GM18873 (cell line): ENCODE measurements at regions not wholly inside any gene's neighbourhood (a gene's known extent, or its start where the extent isn't known, plus 50 kb on each side); places are given as distances from the start of the nearest gene placed in this dataset.
"Not testable (repeated sequence)": the region's sequence is repeated elsewhere in the genome, so short reads cannot be mapped to it uniquely, and the experiment has no call there.

Experiments used
- ATAC-seq: cut with Tn5 transposase; IDR thresholded peaks from one replicate; pipeline ENCODE4 v1.9.1; 2021; ENCODE audit warnings: mild to moderate bottlenecking, moderate library complexity, moderate number of reproducible peaks; ENCODE audit not compliant: unreplicated experiment, low FRiP score

GRCh38 chr12:131440209-131441059 lies 270.5 kb upstream of the SFSWAP start:
- ATAC-seq = not testable (repeated sequence)

GRCh38 chr12:131441060-131441396 lies 269.9 kb upstream of the SFSWAP start:
- ATAC-seq = no peak

- no peak for ATAC-seq
These were observed 269.1 kb upstream of the SFSWAP start for GRCh38 chr12:131441638-131442336.

- ATAC-seq = no peak
These were observed 268.5 kb upstream of the SFSWAP start for GRCh38 chr12:131442337-131442918.

GRCh38 chr12:131443019-131444000 lies 267.6 kb upstream of the SFSWAP start:
- no peak for ATAC-seq

GRCh38 chr12:131444220-131445164 lies 266.4 kb upstream of the SFSWAP start:
- no peak for ATAC-seq

- no peak for ATAC-seq
These were observed 265.6 kb upstream of the SFSWAP start for GRCh38 chr12:131445184-131445774.

GRCh38 chr12:131445795-131446194 lies 265.1 kb upstream of the SFSWAP start:
- no peak for ATAC-seq

GRCh38 chr12:131447636-131448035 lies 263.3 kb upstream of the SFSWAP start:
- not testable (repeated sequence) for ATAC-seq

- no peak for ATAC-seq
These were observed 262.6 kb upstream of the SFSWAP start for GRCh38 chr12:131448254-131448795.

GRCh38 chr12:131449027-131449426 lies 261.9 kb upstream of the SFSWAP start:
- no peak for ATAC-seq

- no peak for ATAC-seq
These were observed 258.4 kb upstream of the SFSWAP start for GRCh38 chr12:131452444-131452860.

GRCh38 chr12:131454418-131455217 lies 256.3 kb upstream of the SFSWAP start:
- peak; percentile 87 for ATAC-seq

- ATAC-seq = no peak
These were observed 255.7 kb upstream of the SFSWAP start for GRCh38 chr12:131455218-131455506.

- ATAC-seq = no peak
These were observed 255.2 kb upstream of the SFSWAP start for GRCh38 chr12:131455581-131456110.

GRCh38 chr12:131456301-131457027 lies 254.4 kb upstream of the SFSWAP start:
- no peak for ATAC-seq

GRCh38 chr12:131457028-131457310 lies 253.9 kb upstream of the SFSWAP start:
- ATAC-seq = no peak
